CD14-positive monocyte (primary cell): ENCODE measurements at regions not wholly inside any gene's neighbourhood (a gene's known extent, or its start where the extent isn't known, plus 50 kb on each side); places are given as distances from the start of the nearest gene placed in this dataset.

ENCODE experiments used
- DNase-seq, 3 donors: peaks; one replicate each; pipeline ENCODE4 v3.0.0-alpha.2; 2011 to 2022
- H2AFZ ChIP-seq: 2 replicates; pipeline ENCODE4 v1.6.0; 2012; ENCODE audit warnings: mild to moderate bottlenecking, low read depth, low read length, inconsistent platforms; ENCODE audit not compliant: insufficient read depth, poor library complexity, severe bottlenecking
- H3K27ac ChIP-seq, 2 donors: 1 replicate in 1 of 2; 2 replicates in 1 of 2; pipeline ENCODE4 v1.5.1; 2012 to 2013; ENCODE audit warnings: low read length in 2 of 2, control low read depth in 1 of 2, inconsistent platforms in 1 of 2, low read depth in 1 of 2, mild to moderate bottlenecking in 1 of 2
- H3K27me3 ChIP-seq, 2 donors: one replicate each; pipeline versions ENCODE4 v1.6.0 to v1.6.1; 2011 to 2013; ENCODE audit warnings: low read length in 2 of 2; ENCODE audit not compliant: control insufficient read depth in 2 of 2, insufficient read depth in 2 of 2
- H3K36me3 ChIP-seq, 2 donors: replicated peaks in 1 of 2; 1 replicate in 1 of 2; 2 replicates in 1 of 2; pipeline versions ENCODE4 v1.5.1 to v1.6.1; 2012 to 2013; ENCODE audit warnings: low read length in 2 of 2, control low read depth in 1 of 2, inconsistent platforms in 1 of 2, mild to moderate bottlenecking in 1 of 2; ENCODE audit not compliant: insufficient read depth in 2 of 2, control insufficient read depth in 1 of 2
- H3K4me1 ChIP-seq, 2 donors: 1 replicate in 1 of 2; 2 replicates in 1 of 2; pipeline versions ENCODE4 v1.5.1 to v1.6.1; 2012 to 2013; ENCODE audit warnings: low read length in 2 of 2, control low read depth in 1 of 2, inconsistent platforms in 1 of 2, mild to moderate bottlenecking in 1 of 2, moderate library complexity in 1 of 2; ENCODE audit not compliant: insufficient read depth in 2 of 2, control insufficient read depth in 1 of 2
- H3K4me2 ChIP-seq: replicated peaks from 2 replicates; pipeline ENCODE3; 2012; ENCODE audit warnings: low read length, moderate library complexity, mild to moderate bottlenecking; ENCODE audit not compliant: poor library complexity, severe bottlenecking; ENCODE audit errors: extremely low read depth
- H3K4me3 ChIP-seq, 3 experiments: fragments of 200-600 bp in 1 of 3; sonication (generic) in 1 of 3; replicated peaks in 1 of 3; 1 replicate in 2 of 3; 2 replicates in 1 of 3; pipeline ENCODE4 v1.5.1; 2011 to 2013; ENCODE audit warnings: low read length in 3 of 3, mild to moderate bottlenecking in 3 of 3, control low read depth in 2 of 3, low read depth in 2 of 3, inconsistent platforms in 1 of 3, moderate library complexity in 1 of 3
- H3K79me2 ChIP-seq: 2 replicates; pipeline ENCODE4 v1.6.0; 2012; ENCODE audit warnings: mild to moderate bottlenecking, control low read depth, inconsistent platforms, low read length, moderate library complexity; ENCODE audit not compliant: insufficient read depth
- H3K9ac ChIP-seq: 2 replicates; pipeline ENCODE4 v1.6.0; 2017; ENCODE audit warnings: low read length, mild to moderate bottlenecking; ENCODE audit not compliant: insufficient read depth, poor library complexity, severe bottlenecking
- H3K9me3 ChIP-seq, 2 donors: replicated peaks in 1 of 2; 1 replicate in 1 of 2; 2 replicates in 1 of 2; pipeline versions ENCODE4 v1.5.1 to v1.6.1; 2012 to 2013; ENCODE audit warnings: low read length in 2 of 2, control low read depth in 1 of 2; ENCODE audit not compliant: control insufficient read depth in 1 of 2, insufficient read depth in 1 of 2
- H4K20me1 ChIP-seq: 2 replicates; pipeline ENCODE4 v1.6.0; 2012; ENCODE audit warnings: mild to moderate bottlenecking, low read length, control low read depth, moderate library complexity; ENCODE audit not compliant: insufficient read depth
- H3K27ac Mint-ChIP-seq, 7 donors: one replicate each; pipeline ENCODE4 v1.8.0; 2020; ENCODE audit warnings: mild to moderate bottlenecking in 7 of 7, mixed read lengths in 7 of 7, moderate library complexity in 6 of 7, inconsistent platforms in 2 of 7
- H3K27me3 Mint-ChIP-seq, 3 donors: one replicate each; pipeline ENCODE4 v1.8.0; 2021 to 2022; ENCODE audit warnings: low read depth in 3 of 3, mild to moderate bottlenecking in 3 of 3, mixed read lengths in 3 of 3, moderate library complexity in 3 of 3, inconsistent platforms in 1 of 3
- H3K36me3 Mint-ChIP-seq, 2 donors: one replicate each; pipeline ENCODE4 v1.8.0; 2020; ENCODE audit warnings: mixed read lengths in 2 of 2, inconsistent platforms in 1 of 2, mild to moderate bottlenecking in 1 of 2
- H3K4me1 Mint-ChIP-seq: one replicate; pipeline ENCODE4 v1.8.0; 2020; ENCODE audit warnings: mild to moderate bottlenecking, mixed read lengths
- H3K4me3 Mint-ChIP-seq, 2 donors: one replicate each; pipeline ENCODE4 v1.8.0; 2020; ENCODE audit warnings: mild to moderate bottlenecking in 2 of 2, mixed read lengths in 2 of 2, moderate library complexity in 1 of 2
- H3K9me3 Mint-ChIP-seq, 7 donors: one replicate each; pipeline ENCODE4 v1.8.0; 2020 to 2022; ENCODE audit warnings: mixed read lengths in 7 of 7, mild to moderate bottlenecking in 6 of 7, moderate library complexity in 6 of 7, inconsistent platforms in 2 of 7
- CTCF ChIP-seq: fragments of 200-600 bp; IDR thresholded peaks from one replicate; pipeline ENCODE4 v1.8.0; 2022; ENCODE audit warnings: antibody characterized with exemption, mild to moderate bottlenecking
- WGBS: methylation state at CpG from one replicate; pipeline ENCODE4 v1.1.5; 2013; ENCODE audit warnings: missing lambda C conversion rate; ENCODE audit not compliant: insufficient coverage; 5-methylcytosine and 5-hydroxymethylcytosine counted together
- intact Hi-C, 2 donors: fragments of 100-400 bp; cut with micrococcal nuclease; formaldehyde crosslinking; loops; one replicate each; pipeline versions ENCODE4 v1.15.0 to v1.15.1; 2023

- Histone ChIP-seq H3K27ac (no peak overlapping the region), H3K9ac (no peak overlapping the region), H3K36me3 (no peaks in the 10 kb centered on the region), H3K27me3 (no peaks in the 10 kb centered on the region), H3K4me1 (no peaks in the 10 kb centered on the region), H3K4me3 (no peak overlapping the region), H3K79me2 (no peaks in the 10 kb centered on the region), H2AFZ (no peak overlapping the region), H3K4me2 (no peak overlapping the region), H3K9me3 (peaks cover 4 to 13% of the 10 kb centered on the region in 2 donors), H4K20me1 (no peaks in the 10 kb centered on the region)
- DNase-seq = no peak
- Mint-ChIP-seq H3K4me3 (no peak overlapping the region), H3K9me3 (peaks cover 0 to 13% (median 3%) of the 10 kb centered on the region in 7 donors), H3K27ac (no peak overlapping the region), H3K36me3 (no peaks in the 10 kb centered on the region), H3K4me1 (no peaks in the 10 kb centered on the region), H3K27me3 (no peaks in the 10 kb centered on the region)
- intact Hi-C loops = no loop called here
- TF ChIP-seq CTCF = no peak
- WGBS = 100% methylated on average over 2 of the region's 4 CpGs
These were observed 551.2 kb upstream of the CCDC54 start for GRCh38 chr3:106825962-106826605.

- Histone ChIP-seq H3K27ac (no peak overlapping the region), H3K4me3 (no peak overlapping the region), H3K4me1 (no peaks in the 10 kb centered on the region), H3K79me2 (no peaks in the 10 kb centered on the region), H4K20me1 (no peaks in the 10 kb centered on the region), H3K36me3 (no peaks in the 10 kb centered on the region), H3K9me3 (peaks cover 6 to 9% of the 10 kb centered on the region in 2 donors), H3K27me3 (no peaks in the 10 kb centered on the region), H3K4me2 (no peak overlapping the region), H3K9ac (no peak overlapping the region), H2AFZ (no peak overlapping the region)
- intact Hi-C loops = no loop called here
- Mint-ChIP-seq H3K27ac (no peak overlapping the region), H3K9me3 (peaks cover 0 to 9% (median 6%) of the 10 kb centered on the region in 7 donors), H3K27me3 (no peaks in the 10 kb centered on the region), H3K4me1 (no peaks in the 10 kb centered on the region), H3K36me3 (no peaks in the 10 kb centered on the region), H3K4me3 (no peak overlapping the region)
- 36% methylated on average over 2 of the region's 4 CpGs for WGBS
- no peak for TF ChIP-seq CTCF
- no peak for DNase-seq
These were observed 550.4 kb upstream of the CCDC54 start for GRCh38 chr3:106826791-106827311.
